Heart right ventricle (tissue), 16 donors: ENCODE measurements at regions not wholly inside any gene's neighbourhood (a gene's known extent, or its start where the extent isn't known, plus 50 kb on each side); places are given as distances from the start of the nearest gene placed in this dataset.

Experiments used
- ATAC-seq, 8 donors: fragments of 200-7000 bp; cut with Tn5 transposase; one replicate each; pipeline ENCODE4 v1.9.1; 2020; ENCODE audit warnings: mild to moderate bottlenecking in 8 of 8, moderate library complexity in 8 of 8, moderate number of reproducible peaks in 1 of 8
- DNase-seq, 2 donors: peaks; one replicate each; pipeline ENCODE4 v3.0.0-alpha.2; 2020
- H3K27ac ChIP-seq, 10 donors: fragments of 200-600 bp; sonication (generic) in 2 of 10; one replicate each; pipeline versions ENCODE4 v1.5.0 to v1.8.0; 2020 to 2022; ENCODE audit warnings: mild to moderate bottlenecking in 3 of 10
- H3K27me3 ChIP-seq, 7 donors: fragments of 200-600 bp; one replicate each; pipeline ENCODE4 v1.8.0; 2021 to 2022; ENCODE audit warnings: mild to moderate bottlenecking in 2 of 7
- H3K36me3 ChIP-seq, 9 donors: fragments of 200-600 bp; sonication (generic) in 1 of 9; one replicate each; pipeline versions ENCODE4 v1.5.0 to v1.8.0; 2020 to 2022; ENCODE audit warnings: mild to moderate bottlenecking in 2 of 9
- H3K4me1 ChIP-seq, 9 donors: fragments of 200-600 bp; sonication (generic) in 1 of 9; one replicate each; pipeline versions ENCODE4 v1.5.0 to v1.8.0; 2020 to 2022; ENCODE audit warnings: mild to moderate bottlenecking in 4 of 9
- H3K4me3 ChIP-seq, 10 donors: fragments of 200-600 bp; sonication (generic) in 2 of 10; one replicate each; pipeline versions ENCODE4 v1.5.0 to v1.8.0; 2020 to 2022; ENCODE audit warnings: mild to moderate bottlenecking in 7 of 10, moderate library complexity in 2 of 10
- H3K9me3 ChIP-seq, 11 donors: fragments of 200-600 bp in 10 of 11; sonication (generic) in 2 of 11; one replicate each; pipeline versions ENCODE4 v1.5.0 to v1.8.0; 2013 to 2022; ENCODE audit warnings: mild to moderate bottlenecking in 2 of 11, control low read depth in 1 of 11, moderate library complexity in 1 of 11
- CTCF ChIP-seq, 9 donors: fragments of 200-600 bp; sonication (generic) in 2 of 9; IDR thresholded peaks; one replicate each; pipeline versions ENCODE4 v1.5.0 to v1.8.0; 2021 to 2022; ENCODE audit warnings: antibody characterized with exemption in 9 of 9, mild to moderate bottlenecking in 5 of 9, moderate library complexity in 1 of 9
- WGBS, 2 donors: extraction: QIAGEN DNeasy Blood & Tissue Kit; methylation state at CpG; one replicate each; pipeline ENCODE4 v1.1.7; 2013; ENCODE audit warnings: inconsistent platforms in 1 of 2; 5-methylcytosine and 5-hydroxymethylcytosine counted together
- intact Hi-C, 10 donors: fragments of 100-400 bp; cut with DNase I; formaldehyde crosslinking; loops; one replicate each; pipeline versions ENCODE4 v1.11.1 to v1.14.2; 2022
- donor health status: Arrhythmogenic right ventricular cardiomyopathy.
- donor health status: ischemic (EF 13 %, LVEDD 7.1; RV severe dilation, severe dysfunction).
- donor health status: healthy with polysubstance abuse.
- donor health status: DM: no; HTN: yes; CAD: no.
- donor health status: DM: no; HTN: no; CAD: no.
- donor health status: ischemic (EF 25% LVEDD 6.9; RV normal size, moderate dysfunction).
- donor health status: ischemic (EF 25% LVEDD 5.7; RV mildly dilated, moderate dysfunction).
- donor health status: healthy.
- donor health status: DM: yes; HTN: yes; CAD: no.
- donor health status: Ischemic cardiomyopathy.
- donor health status: ischemic (EF 35%, LVEDD 5.7; RV mildly dilated, moderate dysfunction).
- donor health status: nonischemic (EF 11% LVEDD 7.7; RV severe dilation, severe dysfunction).
- donor health status: DM: yes; HTN: yes; CAD: no.
- donor health status: PGD.
- donor health status: ischemic (EF 29% LVEDD 5.4; RV normal size, mild dysfunction).
- donor health status: nonischemic (EF 23%, LVEDD 6.1; RV moderate dilation, normal function).

GRCh38 chr21:22725436-22725835 is 1727.2 kb downstream of the NCAM2 start:
- no peak for ATAC-seq

GRCh38 chr21:22728091-22728490 is 1729.9 kb downstream of the NCAM2 start:
- no peak for DNase-seq
- Histone ChIP-seq H3K27me3 (no peaks in the 10 kb centered on the region), H3K27ac (no peak overlapping the region), H3K9me3 (peaks cover 0 to 68% (median 6%) of the 10 kb centered on the region in 11 donors), H3K36me3 (no peaks in the 10 kb centered on the region), H3K4me3 (no peak overlapping the region), H3K4me1 (no peaks in the 10 kb centered on the region)
- WGBS, 2 donors, result 61 to 70% methylated on average over 2 of the region's 2 CpGs
- no peak for ATAC-seq
- no peak for TF ChIP-seq CTCF (IDR thresholded peaks at IDR 0.05)
- intact Hi-C loops, result no loop called here

More at GRCh38 chr21:22725436-22725835, 1727.2 kb downstream of the NCAM2 start:
- Histone ChIP-seq H3K4me3 (no peak overlapping the region), H3K36me3 (no peaks in the 10 kb centered on the region), H3K9me3 (peaks cover 0 to 56% (median 6%) of the 10 kb centered on the region in 11 donors), H3K4me1 (no peaks in the 10 kb centered on the region), H3K27me3 (no peaks in the 10 kb centered on the region), H3K27ac (no peak overlapping the region)
- intact Hi-C loops, result no loop called here
- TF ChIP-seq CTCF (IDR thresholded peaks at IDR 0.05), result no peak
- 81 to 85% methylated on average over 3 of the region's 3 CpGs for WGBS, 2 donors
- no peak for DNase-seq

- H3K4me3 ChIP-seq, result no peak overlapping the region
These were observed 1744.9 kb downstream of the NCAM2 start for GRCh38 chr21:22743085-22743484.

GRCh38 chr21:22754746-22755145 is 1756.5 kb downstream of the NCAM2 start:
- Histone ChIP-seq H3K4me3 (no peak overlapping the region), H3K27ac (no peak overlapping the region), H3K36me3 (no peaks in the 10 kb centered on the region), H3K4me1 (no peaks in the 10 kb centered on the region), H3K9me3 (no peaks in the 10 kb centered on the region), H3K27me3 (no peaks in the 10 kb centered on the region)
- intact Hi-C loops, result no loop called here
- DNase-seq (no peak), ATAC-seq (no peak)
- TF ChIP-seq CTCF (IDR thresholded peaks at IDR 0.05), result no peak
- 72 to 78% methylated on average over 1 of the region's 1 CpG for WGBS, 2 donors

More at GRCh38 chr21:22743085-22743484, 1744.9 kb downstream of the NCAM2 start:
- intact Hi-C loops, result no loop called here
- no peak for TF ChIP-seq CTCF (IDR thresholded peaks at IDR 0.05)
- Histone ChIP-seq H3K9me3 (peaks cover 0 to 18% (median 4%) of the 10 kb centered on the region in 11 donors), H3K36me3 (no peaks in the 10 kb centered on the region), H3K27ac (no peak overlapping the region), H3K27me3 (no peaks in the 10 kb centered on the region), H3K4me1 (no peaks in the 10 kb centered on the region)
- DNase-seq (no peak), ATAC-seq (no peak)
